ENCODE measurements at regions not wholly inside any gene's neighbourhood (a gene's known extent, or its start where the extent isn't known, plus 50 kb on each side); places are given as distances from the start of the nearest gene placed in this dataset.

DNA sequence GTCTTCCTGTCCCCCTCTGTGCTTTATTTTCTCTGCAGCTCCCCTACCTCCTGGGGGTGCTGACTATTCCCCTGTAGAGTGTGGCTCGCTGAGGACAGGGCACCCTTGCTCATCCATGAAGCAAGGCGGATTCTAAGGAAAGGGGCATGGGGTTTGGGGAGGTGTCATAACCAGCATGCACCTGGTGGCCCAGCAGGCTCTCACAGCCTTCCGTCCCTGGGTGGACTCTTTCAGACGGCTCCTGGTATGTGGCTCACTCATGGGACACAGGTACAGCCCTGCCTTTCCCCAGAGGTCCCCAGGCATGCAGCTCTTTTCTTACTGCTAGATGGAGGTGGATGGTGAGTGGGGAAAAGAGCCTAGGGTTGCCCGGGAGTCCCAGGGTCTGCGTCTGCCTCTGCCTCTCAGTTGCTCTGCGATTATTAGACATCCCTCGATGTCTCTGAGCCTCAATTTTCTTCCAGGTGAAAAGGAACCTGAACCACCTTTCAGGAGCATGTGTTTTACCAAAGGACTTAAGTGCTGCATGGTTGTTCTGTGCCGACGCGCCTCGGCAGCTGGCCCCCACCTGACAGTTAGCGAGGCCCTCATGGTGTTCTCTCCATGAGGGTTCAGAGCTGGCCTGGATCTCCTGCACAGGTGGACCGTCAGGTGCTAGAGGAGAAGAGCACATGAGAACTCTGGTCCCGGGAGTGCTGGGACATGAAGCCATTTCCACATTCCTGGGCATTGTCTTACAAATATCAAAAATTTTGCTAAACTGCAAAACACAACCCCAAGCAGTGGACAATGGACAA is 172.5 kb upstream of the SHH start:
- DNase-seq, result no peak

DNA sequence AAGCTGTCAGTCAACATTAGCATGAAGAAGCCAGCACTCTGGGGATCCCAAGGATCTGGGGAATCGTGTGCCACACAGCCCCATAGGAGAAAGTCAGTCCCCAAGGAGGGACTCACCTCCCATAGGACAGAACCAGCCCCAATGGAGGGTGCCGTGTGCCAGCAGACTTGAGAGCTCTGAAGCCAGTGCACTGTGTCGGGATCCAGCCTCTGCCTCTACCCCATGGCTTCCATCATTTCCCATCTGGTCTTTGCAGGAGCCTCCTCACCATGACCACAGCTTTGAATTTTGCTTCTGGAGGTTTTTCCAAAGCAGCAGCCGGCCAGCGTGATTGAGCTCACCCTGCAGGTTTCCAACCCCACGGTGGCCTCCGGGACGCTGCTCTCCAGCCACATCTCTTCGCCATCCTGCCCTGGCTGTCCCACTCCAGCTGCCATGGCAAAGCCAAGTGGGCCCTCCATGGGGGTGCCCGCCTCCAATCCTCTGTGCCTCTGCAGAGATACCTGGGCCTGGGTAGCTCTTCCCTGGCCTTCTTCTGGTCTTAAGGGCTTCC is 171.8 kb upstream of the SHH start:
- DNase-seq, result no peak

- DNase-seq, result no peak
Measured at GRCh38 chr7:155983176-155983815, 171.0 kb upstream of the SHH start.

DNA sequence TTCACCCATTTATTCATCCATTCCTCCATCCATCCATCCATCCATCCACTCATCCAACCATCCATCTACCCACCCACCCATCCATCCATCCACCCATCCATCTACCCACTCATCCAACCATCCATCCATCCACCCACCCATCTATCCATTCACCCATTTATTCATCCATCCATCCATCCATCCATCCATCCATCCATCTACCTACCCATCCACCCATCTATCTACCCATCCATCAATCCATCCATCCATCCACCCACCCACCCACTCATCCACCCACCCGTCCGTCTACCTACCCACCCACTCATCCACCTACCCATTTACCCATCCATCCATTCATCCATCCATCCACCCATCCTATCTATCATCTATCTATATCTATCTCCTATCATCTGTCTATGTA is 169.4 kb upstream of the SHH start:
- no peak for DNase-seq

DNA sequence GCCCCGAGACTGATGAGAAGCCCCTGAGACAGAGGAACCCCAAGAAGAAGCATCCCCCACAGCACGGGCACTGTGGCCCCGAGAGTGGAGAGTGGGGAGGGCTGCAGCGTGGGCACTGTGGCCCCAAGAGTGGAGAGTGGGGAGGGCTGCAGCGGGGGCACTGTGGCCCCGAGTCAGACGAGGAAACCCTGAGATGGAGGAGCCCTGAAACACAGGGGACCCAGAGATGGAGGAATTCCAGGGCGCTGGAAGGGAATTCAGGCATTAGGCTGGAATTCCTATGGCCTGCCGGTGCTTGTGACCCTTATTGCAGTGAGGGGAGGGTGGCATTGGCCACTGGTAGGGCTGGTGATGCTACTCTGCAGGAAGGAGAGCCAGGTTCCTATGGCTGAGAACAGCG is 168.6 kb upstream of the SHH start:
- no peak for DNase-seq

GRCh38 chr7:155979994-155980393 is 167.7 kb upstream of the SHH start:
- no peak for DNase-seq

- DNase-seq, result no peak
Measured at GRCh38 chr7:155979566-155979965, 167.3 kb upstream of the SHH start.

- no peak for DNase-seq
Measured at GRCh38 chr7:155975490-155975889, 163.2 kb upstream of the SHH start.

- DNase-seq, result no peak
Measured at GRCh38 chr7:155974186-155974897, 162.1 kb upstream of the SHH start.

DNA sequence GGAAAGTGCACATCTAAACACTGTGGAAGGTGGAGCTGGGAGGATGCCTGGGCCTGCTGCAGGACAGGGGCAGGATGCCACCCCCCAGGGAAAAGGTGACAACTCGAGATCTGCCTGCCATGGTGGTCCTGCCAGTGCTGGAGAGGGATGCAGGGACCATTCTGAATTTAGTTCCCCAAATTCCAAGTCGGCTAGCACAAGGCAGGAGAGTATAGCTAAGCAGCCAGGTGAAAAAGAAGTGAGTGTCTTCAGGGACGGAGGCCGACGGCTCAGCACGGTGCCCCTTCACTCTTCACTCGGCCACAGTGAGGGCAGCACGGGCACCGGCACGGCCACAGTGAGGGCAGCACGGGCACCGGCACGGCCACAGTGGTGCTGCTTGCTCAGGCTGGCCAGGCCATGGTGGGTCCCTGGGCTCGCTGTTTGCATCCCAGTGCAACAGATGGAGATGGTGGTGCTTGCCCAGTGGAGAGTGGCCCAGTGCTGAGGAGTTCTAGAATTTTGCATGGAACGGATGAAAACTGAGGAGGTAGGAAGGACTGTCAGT is 161.3 kb upstream of the SHH start:
- no peak for DNase-seq

DNA sequence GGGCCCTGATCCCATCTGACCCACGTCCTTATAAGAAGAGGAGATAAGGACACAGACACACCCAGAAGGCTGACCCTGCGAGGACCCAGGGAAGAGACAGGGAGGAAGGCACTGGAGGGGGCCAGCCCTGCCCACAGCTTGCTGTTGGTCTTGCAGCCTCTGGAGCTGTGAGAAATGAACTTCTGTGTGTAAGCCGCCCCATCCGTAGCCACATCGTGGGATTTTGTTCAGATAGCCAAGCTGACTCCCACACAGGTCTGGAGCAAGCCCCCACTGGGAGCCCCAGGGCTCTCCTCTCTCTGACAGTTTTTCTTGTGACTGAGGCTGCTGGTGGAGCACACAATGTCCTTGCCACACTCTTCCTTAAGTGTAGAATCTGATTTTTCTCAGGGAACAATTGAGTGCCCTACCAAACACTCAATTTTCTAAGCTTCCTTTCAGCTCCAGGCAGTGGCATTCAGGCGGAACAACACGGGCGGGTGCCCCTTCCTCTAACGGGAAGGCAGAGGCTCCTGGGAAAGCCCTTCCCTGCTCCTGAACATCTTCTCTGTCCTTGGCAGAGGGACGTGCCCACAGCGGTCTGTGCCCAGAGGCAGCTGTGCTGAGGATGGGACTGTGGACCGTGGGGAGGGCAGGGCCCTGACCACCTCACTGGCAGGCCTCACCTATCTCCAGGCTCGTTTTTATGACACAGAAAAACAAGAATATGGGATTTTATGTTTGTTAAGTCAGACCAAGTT is 160.6 kb upstream of the SHH start:
- no peak for DNase-seq

DNA sequence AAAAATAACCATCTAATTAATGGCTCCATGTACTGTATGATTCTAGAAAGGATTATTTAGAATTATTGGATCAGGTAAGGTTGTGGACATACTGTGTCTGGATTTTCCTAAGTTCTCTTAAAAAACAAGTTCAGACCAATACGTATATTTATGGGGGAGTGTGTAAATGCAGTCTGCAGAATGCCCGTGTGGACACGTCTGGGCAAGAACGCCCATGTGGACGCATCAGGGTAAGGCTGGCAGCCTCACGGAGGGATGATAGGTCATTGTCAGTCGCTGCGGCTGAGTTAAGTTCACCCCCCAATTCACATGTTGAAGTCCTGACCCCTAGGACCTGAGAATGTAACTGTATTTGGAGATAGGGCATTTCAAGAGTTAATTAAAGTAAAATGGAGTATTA is 160.0 kb upstream of the SHH start:
- no peak for DNase-seq

GRCh38 chr7:155971180-155971770 is 159.0 kb upstream of the SHH start:
- DNase-seq, result no peak

DNA sequence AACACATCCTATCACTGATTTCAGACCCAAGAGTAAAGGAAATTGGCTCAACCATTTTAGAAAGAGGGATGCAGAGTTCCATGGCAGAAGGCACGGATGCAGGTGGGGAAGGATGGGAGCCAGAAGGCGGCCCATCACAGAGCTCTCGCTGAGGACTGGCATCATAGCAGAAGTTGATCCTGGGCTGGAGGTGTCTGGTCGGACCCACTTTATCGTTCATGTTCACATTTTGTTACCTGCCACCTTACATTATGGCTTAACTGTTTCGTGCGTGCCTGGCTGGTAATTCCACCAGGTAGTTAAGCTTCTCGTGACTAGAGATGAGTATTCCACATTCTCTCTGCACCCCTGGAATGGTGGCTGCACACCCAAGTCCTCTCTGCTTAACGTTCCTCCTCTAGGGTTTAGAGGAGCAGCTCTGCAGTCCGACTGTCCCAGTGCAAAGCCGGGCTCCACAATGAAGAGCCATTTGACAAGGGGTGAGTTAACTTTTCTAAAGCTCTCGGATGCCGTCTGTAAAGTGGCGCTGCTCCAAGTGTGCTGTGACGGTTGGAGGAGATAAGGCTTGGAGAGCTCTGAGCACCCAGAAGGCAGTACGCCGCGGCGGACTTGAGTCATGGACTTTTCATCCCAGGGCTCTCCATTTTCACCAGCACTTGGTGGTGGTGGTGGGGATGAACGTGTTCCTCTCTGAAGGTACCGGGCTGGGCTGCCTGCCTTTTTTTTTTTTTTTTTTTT is 157.1 kb upstream of the SHH start:
- no peak for DNase-seq

DNA sequence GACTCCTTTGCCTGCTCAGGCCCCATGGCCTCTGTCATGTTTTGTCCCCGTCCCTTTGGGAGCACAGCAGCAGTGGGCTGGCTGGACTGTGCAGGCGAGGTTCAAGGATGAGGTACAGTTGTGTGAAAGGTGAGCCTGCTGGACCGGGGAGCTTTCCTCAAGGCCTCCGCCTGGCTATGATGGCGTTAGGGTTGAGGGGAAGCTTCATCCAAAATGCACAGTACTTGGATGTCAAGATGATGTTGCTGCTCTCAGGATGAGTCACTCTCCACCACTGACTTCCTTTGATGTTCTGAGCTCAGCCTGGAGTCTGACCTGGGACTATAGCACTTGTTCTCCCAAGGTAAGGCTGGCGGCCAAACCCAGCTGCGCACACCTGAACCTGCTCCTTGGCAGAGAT is 152.7 kb upstream of the SHH start:
- DNase-seq, result peak; percentile 10 to 18

DNA sequence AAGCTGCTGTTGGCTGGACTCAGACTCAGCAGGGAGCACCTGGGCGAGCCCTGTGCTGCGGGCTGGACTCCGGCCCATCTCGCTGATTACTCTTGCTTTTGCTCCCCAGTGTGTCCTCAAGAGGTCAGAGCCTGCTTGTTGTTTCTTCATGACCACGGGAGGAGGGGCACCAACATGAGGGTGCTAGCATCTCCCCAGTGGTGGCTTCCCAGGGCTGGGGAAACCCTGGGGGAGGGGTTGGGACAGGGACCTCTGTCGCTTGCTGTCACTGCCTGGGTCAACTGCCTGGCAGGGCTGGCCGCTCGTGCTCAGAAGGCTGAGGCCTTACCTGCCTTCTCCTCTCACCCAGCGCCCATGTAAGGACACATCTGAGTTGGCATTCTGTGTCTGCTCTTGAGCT is 152.3 kb upstream of the SHH start:
- no peak for DNase-seq

DNA sequence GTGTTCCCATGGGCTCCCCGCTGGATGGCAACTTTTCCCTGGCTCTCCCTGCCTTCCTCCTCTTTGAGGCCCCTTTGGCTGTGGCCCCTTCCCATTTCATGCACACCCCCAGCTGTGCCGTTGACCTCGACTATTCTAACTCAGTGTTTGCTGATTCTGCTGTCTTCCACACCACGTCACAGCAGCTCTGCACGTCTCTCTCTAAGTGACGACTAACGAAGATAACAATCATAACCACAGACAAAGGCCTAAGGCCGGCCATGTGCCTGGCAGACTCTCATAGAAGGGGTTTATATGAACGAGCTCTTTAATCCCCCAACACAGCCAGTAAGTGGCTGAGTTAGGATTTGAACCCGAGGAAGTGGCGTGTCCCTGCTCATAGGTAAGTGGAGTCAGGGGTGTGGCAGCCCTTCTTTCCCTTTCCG is 151.5 kb upstream of the SHH start:
- DNase-seq, result no peak

DNA sequence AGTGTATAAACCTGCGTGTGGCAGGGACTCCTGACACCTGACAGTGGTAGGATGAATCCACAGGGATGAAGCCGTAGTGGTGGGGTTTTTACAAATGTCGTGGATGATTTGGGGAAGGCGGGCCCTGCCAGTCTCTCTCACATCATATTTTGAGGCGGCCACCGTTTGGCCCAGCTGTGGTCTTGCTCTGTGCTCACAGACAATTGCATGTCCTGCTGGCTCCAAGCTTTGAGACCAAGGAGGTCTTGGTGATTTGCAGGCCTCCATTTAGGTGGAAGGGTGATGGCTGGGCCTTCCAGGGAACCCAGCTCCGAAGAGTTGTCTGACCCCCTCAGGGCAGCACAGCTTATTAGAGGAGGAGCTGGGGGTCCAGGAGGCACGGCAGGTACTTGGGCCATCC is 151.1 kb upstream of the SHH start:
- DNase-seq, result no peak

- no peak for DNase-seq
Measured at GRCh38 chr7:155962968-155963300, 150.7 kb upstream of the SHH start.

DNA sequence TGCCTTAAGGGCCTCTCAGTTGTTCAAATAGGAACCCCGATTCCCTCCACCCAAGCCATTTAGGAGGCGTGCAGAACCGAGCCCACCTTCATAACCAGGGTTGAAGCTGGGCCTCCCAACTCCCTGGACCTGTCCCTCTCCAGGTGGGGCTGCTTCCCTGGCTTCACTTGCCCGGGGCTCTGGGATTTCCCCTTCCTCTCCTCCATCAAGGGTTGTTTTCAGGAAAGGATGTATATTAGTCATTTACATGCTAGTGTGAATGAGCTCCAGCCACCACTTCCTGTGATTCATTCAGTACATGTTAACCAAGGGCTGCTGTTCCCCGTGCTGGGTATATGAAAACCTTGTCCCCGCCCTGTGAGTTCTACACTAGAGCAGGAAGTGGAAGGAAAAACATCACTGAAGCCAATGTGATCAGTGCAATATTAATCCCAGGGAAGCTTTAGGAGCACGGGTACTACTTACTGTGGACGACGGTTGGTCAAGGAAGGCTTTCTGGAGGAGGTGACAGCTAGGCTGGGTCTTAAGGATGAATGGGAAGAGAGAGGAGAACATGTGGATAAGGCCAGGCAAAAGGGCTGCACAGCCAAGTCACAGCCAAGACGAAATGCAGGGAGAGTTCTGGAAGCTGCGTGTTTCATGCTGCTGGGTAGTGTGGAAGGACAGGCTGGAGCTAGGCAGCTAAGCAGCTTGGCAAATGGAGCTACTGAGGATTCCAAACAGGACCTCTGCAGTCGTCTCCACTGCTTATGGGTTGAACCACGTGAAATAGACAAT is 150.1 kb upstream of the SHH start:
- peak; percentile 39 to 49 for DNase-seq
